ENCODE measurements at regions not wholly inside any gene's neighbourhood (a gene's known extent, or its start where the extent isn't known, plus 50 kb on each side); places are given as distances from the start of the nearest gene placed in this dataset.

GRCh38 chr14:100010679-100011078, 54.5 kb upstream of the EVL start:
- H2AFZ ChIP-seq (ENCODE audit: insufficient read depth, low read depth, low read length, poor library complexity, severe bottlenecking), result no peak overlapping the region
- no peaks in the 10 kb centered on the region for H3K36me3 ChIP-seq (replicated peaks in 1 of 2; ENCODE audit: control insufficient read depth in 1 of 2, insufficient read depth in 2 of 2, low read length in 2 of 2)
- WGBS (ENCODE audit: insufficient coverage), result 97% methylated on average over 3 of the region's 4 CpGs
- peaks cover 0 to 2% (median 2%) of the 10 kb centered on the region in 3 donors for H3K27me3 Mint-ChIP-seq (ENCODE audit: low read depth in 3 of 3)
- no peaks in the 10 kb centered on the region for H3K27me3 ChIP-seq (ENCODE audit: control insufficient read depth in 2 of 2, insufficient read depth in 2 of 2, low read length in 2 of 2)
- no peak overlapping the region for H3K4me3 ChIP-seq (replicated peaks in 1 of 3; ENCODE audit: low read depth in 2 of 3, low read length in 3 of 3)
- no peak overlapping the region for H3K9ac ChIP-seq (ENCODE audit: insufficient read depth, low read length, poor library complexity, severe bottlenecking)
- no peak overlapping the region for H3K4me2 ChIP-seq (replicated peaks; ENCODE audit: extremely low read depth, low read length, poor library complexity, severe bottlenecking)
- intact Hi-C loops (cut with micrococcal nuclease), result no loop called here
- H3K27ac Mint-ChIP-seq, result no peak overlapping the region
- no peak overlapping the region for H3K27ac ChIP-seq (ENCODE audit: low read depth in 1 of 2, low read length in 2 of 2)
- H3K9me3 Mint-ChIP-seq, result peaks cover 0 to 3% (median 0%) of the 10 kb centered on the region in 7 donors
- no peak for DNase-seq
- no peaks in the 10 kb centered on the region for H3K36me3 Mint-ChIP-seq
- no peaks in the 10 kb centered on the region for H4K20me1 ChIP-seq (ENCODE audit: insufficient read depth, low read length)
- H3K4me1 ChIP-seq (ENCODE audit: control insufficient read depth in 1 of 2, insufficient read depth in 2 of 2, low read length in 2 of 2), result peaks cover 8 to 20% of the 10 kb centered on the region in 2 donors
- H3K4me3 Mint-ChIP-seq, result no peak overlapping the region
- TF ChIP-seq CTCF (IDR thresholded peaks at IDR 0.05), result no peak
- H3K4me1 Mint-ChIP-seq, result peaks cover 18% of the 10 kb centered on the region
- no peaks in the 10 kb centered on the region for H3K79me2 ChIP-seq (ENCODE audit: insufficient read depth, low read length)
- no peaks in the 10 kb centered on the region for H3K9me3 ChIP-seq (replicated peaks in 1 of 2; ENCODE audit: control insufficient read depth in 1 of 2, insufficient read depth in 1 of 2, low read length in 2 of 2)

- Histone ChIP-seq H4K20me1 (ENCODE audit: insufficient read depth, low read length) (no peaks in the 10 kb centered on the region), H3K9ac (ENCODE audit: insufficient read depth, low read length, poor library complexity, severe bottlenecking) (no peak overlapping the region), H3K27me3 (ENCODE audit: control insufficient read depth in 2 of 2, insufficient read depth in 2 of 2, low read length in 2 of 2) (no peaks in the 10 kb centered on the region), H3K4me3 (replicated peaks in 1 of 3; ENCODE audit: low read depth in 2 of 3, low read length in 3 of 3) (no peak overlapping the region), H3K27ac (ENCODE audit: low read depth in 1 of 2, low read length in 2 of 2) (no peak overlapping the region), H3K4me2 (replicated peaks; ENCODE audit: extremely low read depth, low read length, poor library complexity, severe bottlenecking) (no peak overlapping the region), H3K9me3 (replicated peaks in 1 of 2; ENCODE audit: control insufficient read depth in 1 of 2, insufficient read depth in 1 of 2, low read length in 2 of 2) (no peaks in the 10 kb centered on the region), H3K36me3 (replicated peaks in 1 of 2; ENCODE audit: control insufficient read depth in 1 of 2, insufficient read depth in 2 of 2, low read length in 2 of 2) (no peaks in the 10 kb centered on the region), H3K79me2 (ENCODE audit: insufficient read depth, low read length) (no peaks in the 10 kb centered on the region), H3K4me1 (ENCODE audit: control insufficient read depth in 1 of 2, insufficient read depth in 2 of 2, low read length in 2 of 2) (peaks cover 8 to 18% of the 10 kb centered on the region in 2 donors), H2AFZ (ENCODE audit: insufficient read depth, low read depth, low read length, poor library complexity, severe bottlenecking) (no peak overlapping the region)
- Mint-ChIP-seq H3K27me3 (ENCODE audit: low read depth in 3 of 3) (peaks cover 0 to 2% (median 2%) of the 10 kb centered on the region in 3 donors), H3K4me3 (no peak overlapping the region), H3K9me3 (peaks cover 0 to 2% (median 0%) of the 10 kb centered on the region in 7 donors), H3K36me3 (no peaks in the 10 kb centered on the region), H3K27ac (no peak overlapping the region), H3K4me1 (peaks cover 18% of the 10 kb centered on the region)
- WGBS (ENCODE audit: insufficient coverage), result no CpG with 5 or more reads among the region's 3 CpGs
- DNase-seq, result no peak
- no peak for TF ChIP-seq CTCF (IDR thresholded peaks at IDR 0.05)
- intact Hi-C loops (cut with micrococcal nuclease), result no loop called here
Observed at GRCh38 chr14:100011628-100012325, 53.4 kb upstream of the EVL start.
